Liver (tissue), 8 donors: ENCODE measurements at regions not wholly inside any gene's neighbourhood (a gene's known extent, or its start where the extent isn't known, plus 50 kb on each side); places are given as distances from the start of the nearest gene placed in this dataset.

ENCODE experiments used
- DNase-seq: peaks from one replicate; pipeline ENCODE4 v3.0.0-alpha.2; 2017; ENCODE audit warnings: low spot score
- H3K27ac ChIP-seq, 2 donors: one replicate each; pipeline ENCODE4 v1.7.0; 2013; ENCODE audit warnings: inconsistent platforms in 2 of 2, low read length in 2 of 2, control low read depth in 1 of 2, low read depth in 1 of 2, mild to moderate bottlenecking in 1 of 2
- H3K27me3 ChIP-seq, 4 donors: one replicate each; pipeline versions ENCODE4 v1.6.1 to v1.7.0; 2013; ENCODE audit warnings: low read length in 3 of 4, inconsistent platforms in 1 of 4, mild to moderate bottlenecking in 1 of 4, moderate library complexity in 1 of 4; ENCODE audit not compliant: control insufficient read depth in 4 of 4, insufficient read depth in 4 of 4
- H3K36me3 ChIP-seq, 4 donors: one replicate each; pipeline versions ENCODE4 v1.6.1 to v1.7.0; 2013; ENCODE audit warnings: low read length in 3 of 4, mild to moderate bottlenecking in 3 of 4, low read depth in 1 of 4, moderate library complexity in 1 of 4; ENCODE audit not compliant: control insufficient read depth in 4 of 4, insufficient read depth in 3 of 4
- H3K4me1 ChIP-seq, 4 donors: one replicate each; pipeline versions ENCODE4 v1.6.1 to v1.7.0; 2013; ENCODE audit warnings: low read length in 3 of 4, mild to moderate bottlenecking in 3 of 4, moderate library complexity in 1 of 4; ENCODE audit not compliant: control insufficient read depth in 4 of 4, insufficient read depth in 4 of 4
- H3K4me3 ChIP-seq, 3 donors: one replicate each; pipeline versions ENCODE4 v1.6.1 to v1.7.0; 2013; ENCODE audit warnings: low read length in 3 of 3, control low read depth in 1 of 3, low read depth in 1 of 3, mild to moderate bottlenecking in 1 of 3
- H3K9ac ChIP-seq, 2 donors: one replicate each; pipeline ENCODE4 v1.7.0; 2013; ENCODE audit warnings: low read length in 2 of 2, mild to moderate bottlenecking in 2 of 2, moderate library complexity in 2 of 2, control low read depth in 1 of 2, low read depth in 1 of 2
- H3K9me3 ChIP-seq, 4 donors: one replicate each; pipeline versions ENCODE4 v1.6.1 to v1.7.0; 2013; ENCODE audit warnings: low read length in 3 of 4; ENCODE audit not compliant: control insufficient read depth in 4 of 4
- ATF3 ChIP-seq: IDR thresholded peaks from 2 replicates; pipeline ENCODE4 v1.6.1; 2016; ENCODE audit warnings: antibody characterized with exemption
- CTCF ChIP-seq: fragments of 150-350 bp; IDR thresholded peaks from 2 replicates; pipeline ENCODE4 v1.5.1; 2017; ENCODE audit warnings: improper control_type of control experiment, low read depth, low read length; ENCODE audit not compliant: missing input control
- EGR1 ChIP-seq, 2 donors: IDR thresholded peaks; 2 replicates each; pipeline ENCODE4 v1.6.1; 2016 to 2018; ENCODE audit warnings: antibody characterized with exemption in 2 of 2, low read depth in 2 of 2
- FOXA1 ChIP-seq: IDR thresholded peaks from 2 replicates; pipeline ENCODE4 v1.6.1; 2016; ENCODE audit warnings: antibody characterized with exemption
- FOXA2 ChIP-seq: IDR thresholded peaks from 2 replicates; pipeline ENCODE4 v1.6.1; 2016; ENCODE audit warnings: antibody characterized with exemption
- GABPA ChIP-seq, 2 donors: IDR thresholded peaks in 1 of 2; conservative IDR thresholded peaks in 1 of 2; 2 replicates each; pipeline ENCODE4 v1.6.1; 2016; ENCODE audit warnings: antibody characterized with exemption in 2 of 2, mild to moderate bottlenecking in 1 of 2, moderate library complexity in 1 of 2
- HNF4A ChIP-seq, 2 donors: conservative IDR thresholded peaks; 2 replicates each; pipeline ENCODE4 v1.6.1; 2016; ENCODE audit warnings: antibody characterized with exemption in 2 of 2, mild to moderate bottlenecking in 2 of 2
- HNF4G ChIP-seq: IDR thresholded peaks from 2 replicates; pipeline ENCODE4 v1.6.1; 2016; ENCODE audit warnings: antibody characterized with exemption
- MAX ChIP-seq: IDR thresholded peaks from 2 replicates; pipeline ENCODE4 v1.6.1; 2016; ENCODE audit warnings: antibody characterized with exemption
- NR2F2 ChIP-seq: IDR thresholded peaks from 2 replicates; pipeline ENCODE4 v1.6.1; 2016; ENCODE audit warnings: antibody characterized with exemption
- RAD21 ChIP-seq, 2 donors: IDR thresholded peaks; 2 replicates each; pipeline ENCODE4 v1.6.1; 2016; ENCODE audit warnings: antibody characterized with exemption in 2 of 2, mild to moderate bottlenecking in 2 of 2
- REST ChIP-seq: IDR thresholded peaks from 2 replicates; pipeline ENCODE4 v1.6.1; 2016; ENCODE audit warnings: antibody characterized with exemption, mild to moderate bottlenecking
- SP1 ChIP-seq: IDR thresholded peaks from 2 replicates; pipeline ENCODE4 v1.6.1; 2018; ENCODE audit warnings: antibody characterized with exemption, mild to moderate bottlenecking
- TAF1 ChIP-seq: conservative IDR thresholded peaks from 2 replicates; pipeline ENCODE4 v1.6.1; 2016; ENCODE audit warnings: antibody characterized with exemption, mild to moderate bottlenecking
- YY1 ChIP-seq: IDR thresholded peaks from 2 replicates; pipeline ENCODE4 v1.6.1; 2016; ENCODE audit warnings: antibody characterized with exemption, mild to moderate bottlenecking
- ZBTB33 ChIP-seq: IDR thresholded peaks from 2 replicates; pipeline ENCODE4 v1.6.1; 2016; ENCODE audit warnings: antibody characterized with exemption
- WGBS: extraction: QIAGEN DNeasy Blood & Tissue Kit; methylation state at CpG from one replicate; pipeline ENCODE4 v1.1.7; 2013; 5-methylcytosine and 5-hydroxymethylcytosine counted together
- donor health status: healthy.
- donor health status: healthy.
- donor health status: healthy.
- donor health status: healthy.
- donor health status: healthy.

- TF ChIP-seq NR2F2: no peak
- TF ChIP-seq HNF4G: no peak
- TF ChIP-seq EGR1 (IDR thresholded peaks at IDR 0.05; ENCODE audit: low read depth in 2 of 2): no peak
- no peak for TF ChIP-seq GABPA (IDR thresholded peaks at IDR 0.05 in 1 of 2, conservative IDR thresholded peaks at IDR 0.05 in 1 of 2)
- no peak for TF ChIP-seq YY1
- no peak for TF ChIP-seq TAF1
- no peak for TF ChIP-seq ATF3
- TF ChIP-seq ZBTB33: no peak
- no peak for TF ChIP-seq CTCF
- no peak for TF ChIP-seq SP1
- 93% methylated on average over 4 of the region's 4 CpGs for WGBS
Measured at GRCh38 chr3:35523074-35523473, 116.3 kb upstream of the ARPP21 start.

DNA sequence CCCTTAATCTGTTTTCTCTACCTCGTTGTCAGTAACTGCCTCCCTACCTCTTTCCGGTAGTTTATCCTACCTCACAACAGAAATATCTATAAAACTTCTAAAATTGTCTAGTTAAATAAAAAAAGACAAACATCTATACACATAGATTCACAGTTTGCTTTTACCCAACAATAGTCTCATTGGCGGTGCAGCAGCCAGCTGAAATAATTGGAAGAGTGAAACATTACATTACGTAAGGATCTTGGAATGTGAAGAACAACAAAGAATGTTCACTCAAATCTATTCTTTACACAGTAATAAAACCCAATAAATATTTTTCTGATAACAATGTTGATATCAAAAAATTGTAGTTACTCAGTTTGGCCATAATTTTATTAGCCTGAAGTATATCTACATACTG is 115.5 kb upstream of the ARPP21 start:
- no peak for DNase-seq
- H3K9ac ChIP-seq: no peak overlapping the region
- 88% methylated on average over 4 of the region's 4 CpGs for WGBS
- no peak for TF ChIP-seq MAX
- TF ChIP-seq ATF3: no peak
- TF ChIP-seq TAF1: no peak
- no peak for TF ChIP-seq RAD21 (IDR thresholded peaks at IDR 0.05)
- no peak for TF ChIP-seq REST
- TF ChIP-seq SP1: no peak
- TF ChIP-seq NR2F2: no peak
- no peak for TF ChIP-seq CTCF
- no peak for TF ChIP-seq HNF4A (conservative IDR thresholded peaks at IDR 0.05)
- TF ChIP-seq FOXA2: no peak
- no peak for TF ChIP-seq HNF4G
- TF ChIP-seq FOXA1: no peak
- H3K27me3 ChIP-seq: no peaks in the 10 kb centered on the region
- H3K9me3 ChIP-seq: no peaks in the 10 kb centered on the region
- H3K4me3 ChIP-seq: no peak overlapping the region
- H3K36me3 ChIP-seq: no peaks in the 10 kb centered on the region
- H3K4me1 ChIP-seq: peaks cover 2 to 11% (median 4%) of the 10 kb centered on the region in 4 donors
- H3K27ac ChIP-seq: no peak overlapping the region

More at GRCh38 chr3:35523074-35523473, 116.3 kb upstream of the ARPP21 start:
- Histone ChIP-seq H3K27ac (no peak overlapping the region), H3K9ac (no peak overlapping the region), H3K36me3 (no peaks in the 10 kb centered on the region), H3K9me3 (no peaks in the 10 kb centered on the region), H3K27me3 (no peaks in the 10 kb centered on the region), H3K4me1 (peaks cover 2 to 10% (median 4%) of the 10 kb centered on the region in 4 donors), H3K4me3 (no peak overlapping the region)
- no peak for DNase-seq
